GM12892 (cell line): ENCODE measurements at regions not wholly inside any gene's neighbourhood (a gene's known extent, or its start where the extent isn't known, plus 50 kb on each side); places are given as distances from the start of the nearest gene placed in this dataset.
"Not testable (repeated sequence)": the region's sequence is repeated elsewhere in the genome, so short reads cannot be mapped to it uniquely, and the experiment has no call there.

Experiments
- POLR2A ChIP-seq: IDR thresholded peaks from 2 replicates; pipeline ENCODE4 v1.6.1; 2011; ENCODE audit warnings: low read depth, low read length, control low read depth
- POLR2AphosphoS5 ChIP-seq: IDR thresholded peaks from 2 replicates; pipeline ENCODE4 v1.6.1; 2011; ENCODE audit warnings: low read depth, low read length, control low read depth

DNA sequence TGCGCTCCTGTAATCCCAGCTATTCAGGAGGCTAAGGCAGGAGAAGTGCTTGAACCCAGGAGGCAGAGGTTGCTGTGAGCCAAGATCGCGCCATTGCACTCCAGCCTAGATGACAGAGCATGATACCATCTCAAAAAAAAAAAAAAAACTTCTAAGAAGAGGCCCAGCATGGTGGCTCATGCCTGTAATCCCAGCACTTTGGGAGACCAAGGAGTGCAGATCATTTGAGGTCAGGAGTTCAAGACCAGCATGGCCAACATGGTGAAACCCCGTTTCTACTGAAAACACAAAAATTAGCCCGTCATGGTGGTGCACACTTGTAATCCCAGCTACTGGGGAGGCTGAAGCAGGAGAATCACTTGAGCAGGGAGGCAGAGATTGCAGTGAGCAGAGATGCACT lies 51.5 kb upstream of the LANCL2 start:
- TF ChIP-seq POLR2A, POLR2AphosphoS5: not testable (repeated sequence)
